Testis (tissue), 2 donors: ENCODE measurements at regions not wholly inside any gene's neighbourhood (a gene's known extent, or its start where the extent isn't known, plus 50 kb on each side); places are given as distances from the start of the nearest gene placed in this dataset.

Experiments used
- CTCF ChIP-seq, 3 experiments: fragments of 450-650 bp in 2 of 3; fragments of 200-600 bp in 1 of 3; sonication (generic) in 1 of 3; IDR thresholded peaks; one replicate each; pipeline ENCODE4 v1.5.1; 2016 to 2019; ENCODE audit warnings: antibody characterized with exemption in 3 of 3, mild to moderate bottlenecking in 2 of 3, moderate library complexity in 1 of 3
- POLR2A ChIP-seq: fragments of 450-650 bp; IDR thresholded peaks from one replicate; pipeline ENCODE4 v1.6.1; 2017; ENCODE audit warnings: antibody characterized with exemption, mild to moderate bottlenecking, moderate library complexity

GRCh38 chr18:29007986-29008654 lies 831.2 kb upstream of the CDH2 start:
- TF ChIP-seq CTCF (IDR thresholded peaks at IDR 0.05) (no peak), POLR2A (no peak)
